DND-41 (cell line): ENCODE measurements at regions not wholly inside any gene's neighbourhood (a gene's known extent, or its start where the extent isn't known, plus 50 kb on each side); places are given as distances from the start of the nearest gene placed in this dataset.

Source experiments
- EZH2 ChIP-seq: IDR thresholded peaks from 3 replicates; pipeline ENCODE4 v1.6.1; 2012; ENCODE audit warnings: borderline replicate concordance, low read depth, mild to moderate bottlenecking, moderate library complexity, low read length, inconsistent platforms; ENCODE audit not compliant: severe bottlenecking
- TF ChIP-seq, protein P1 (sequence below): IDR thresholded peaks from 2 replicates; pipeline ENCODE4 v1.5.1; 2012; ENCODE audit warnings: borderline replicate concordance, low read length, moderate library complexity, mild to moderate bottlenecking; ENCODE audit not compliant: poor library complexity, severe bottlenecking; ENCODE audit errors: extremely low read depth

DNA sequence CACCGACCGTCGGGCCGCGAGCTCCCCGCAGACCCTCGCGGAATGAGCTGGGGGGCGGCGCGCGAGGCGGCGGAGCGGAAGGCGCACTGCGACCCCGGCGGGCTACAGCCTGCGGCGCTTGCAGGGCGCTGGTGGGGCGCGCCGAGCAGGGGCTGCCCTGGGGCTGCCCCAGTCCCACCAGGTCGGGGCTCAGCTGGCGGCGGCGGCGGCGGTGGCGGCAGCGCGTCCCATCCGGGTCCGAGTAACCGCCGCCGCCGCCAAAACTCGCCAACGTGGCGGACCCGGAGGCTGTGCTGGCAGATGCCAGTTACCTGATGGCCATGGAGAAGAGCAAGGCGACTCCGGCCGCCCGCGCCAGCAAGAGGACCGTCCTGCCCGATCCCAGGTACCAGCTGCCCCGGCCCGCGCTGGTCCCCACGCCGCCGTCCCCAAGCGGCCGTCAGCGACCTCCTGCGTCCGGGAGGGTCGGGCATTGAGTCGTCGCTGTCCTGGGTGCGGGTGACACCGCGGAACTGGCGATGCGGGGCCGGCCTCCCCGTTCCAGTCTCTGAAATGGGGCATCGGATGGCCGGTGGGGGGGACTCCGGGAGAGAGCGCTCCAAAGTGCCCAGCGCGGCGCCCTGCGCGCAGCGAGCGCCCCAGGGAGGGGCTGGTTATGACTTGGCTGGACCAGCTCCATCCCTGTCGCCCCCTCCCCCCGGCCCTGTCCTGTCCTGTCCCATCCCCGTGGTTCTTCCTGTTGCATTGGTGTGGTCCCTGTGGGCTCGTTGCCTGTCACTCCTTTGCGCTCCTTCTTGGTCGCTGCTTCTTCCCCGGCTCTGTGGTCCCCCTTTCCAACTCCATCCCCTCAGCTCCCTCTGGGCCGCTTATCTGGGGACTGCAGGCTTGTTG is 63.5 kb downstream of the CRYBB2 start:
- TF ChIP-seq EZH2, result no peak
- TF ChIP-seq, protein P1, sequence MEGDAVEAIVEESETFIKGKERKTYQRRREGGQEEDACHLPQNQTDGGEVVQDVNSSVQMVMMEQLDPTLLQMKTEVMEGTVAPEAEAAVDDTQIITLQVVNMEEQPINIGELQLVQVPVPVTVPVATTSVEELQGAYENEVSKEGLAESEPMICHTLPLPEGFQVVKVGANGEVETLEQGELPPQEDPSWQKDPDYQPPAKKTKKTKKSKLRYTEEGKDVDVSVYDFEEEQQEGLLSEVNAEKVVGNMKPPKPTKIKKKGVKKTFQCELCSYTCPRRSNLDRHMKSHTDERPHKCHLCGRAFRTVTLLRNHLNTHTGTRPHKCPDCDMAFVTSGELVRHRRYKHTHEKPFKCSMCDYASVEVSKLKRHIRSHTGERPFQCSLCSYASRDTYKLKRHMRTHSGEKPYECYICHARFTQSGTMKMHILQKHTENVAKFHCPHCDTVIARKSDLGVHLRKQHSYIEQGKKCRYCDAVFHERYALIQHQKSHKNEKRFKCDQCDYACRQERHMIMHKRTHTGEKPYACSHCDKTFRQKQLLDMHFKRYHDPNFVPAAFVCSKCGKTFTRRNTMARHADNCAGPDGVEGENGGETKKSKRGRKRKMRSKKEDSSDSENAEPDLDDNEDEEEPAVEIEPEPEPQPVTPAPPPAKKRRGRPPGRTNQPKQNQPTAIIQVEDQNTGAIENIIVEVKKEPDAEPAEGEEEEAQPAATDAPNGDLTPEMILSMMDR, result no peak
